AG10803 (cell line): ENCODE measurements at regions not wholly inside any gene's neighbourhood (a gene's known extent, or its start where the extent isn't known, plus 50 kb on each side); places are given as distances from the start of the nearest gene placed in this dataset.

Experiments
- DNase-seq: peaks from one replicate; pipeline ENCODE4 v3.0.0; 2010; ENCODE audit warnings: low read depth
- H3K4me3 ChIP-seq: 2 replicates; pipeline ENCODE4 v1.5.1; 2011; ENCODE audit warnings: mild to moderate bottlenecking, low read length, control low read depth
- CTCF ChIP-seq: conservative IDR thresholded peaks from 2 replicates; pipeline ENCODE4 v1.5.1; 2011; ENCODE audit warnings: mild to moderate bottlenecking, low read length, control low read depth, inconsistent platforms

GRCh38 chr5:135177591-135177990 is 143.6 kb upstream of the PITX1 start:
- DNase-seq = no peak
- no peak overlapping the region for H3K4me3 ChIP-seq

GRCh38 chr5:135176991-135177390 is 143.0 kb upstream of the PITX1 start:
- TF ChIP-seq CTCF = no peak
- DNase-seq = no peak
- no peak overlapping the region for H3K4me3 ChIP-seq

More at GRCh38 chr5:135177591-135177990, 143.6 kb upstream of the PITX1 start:
- TF ChIP-seq CTCF = no peak

DNA sequence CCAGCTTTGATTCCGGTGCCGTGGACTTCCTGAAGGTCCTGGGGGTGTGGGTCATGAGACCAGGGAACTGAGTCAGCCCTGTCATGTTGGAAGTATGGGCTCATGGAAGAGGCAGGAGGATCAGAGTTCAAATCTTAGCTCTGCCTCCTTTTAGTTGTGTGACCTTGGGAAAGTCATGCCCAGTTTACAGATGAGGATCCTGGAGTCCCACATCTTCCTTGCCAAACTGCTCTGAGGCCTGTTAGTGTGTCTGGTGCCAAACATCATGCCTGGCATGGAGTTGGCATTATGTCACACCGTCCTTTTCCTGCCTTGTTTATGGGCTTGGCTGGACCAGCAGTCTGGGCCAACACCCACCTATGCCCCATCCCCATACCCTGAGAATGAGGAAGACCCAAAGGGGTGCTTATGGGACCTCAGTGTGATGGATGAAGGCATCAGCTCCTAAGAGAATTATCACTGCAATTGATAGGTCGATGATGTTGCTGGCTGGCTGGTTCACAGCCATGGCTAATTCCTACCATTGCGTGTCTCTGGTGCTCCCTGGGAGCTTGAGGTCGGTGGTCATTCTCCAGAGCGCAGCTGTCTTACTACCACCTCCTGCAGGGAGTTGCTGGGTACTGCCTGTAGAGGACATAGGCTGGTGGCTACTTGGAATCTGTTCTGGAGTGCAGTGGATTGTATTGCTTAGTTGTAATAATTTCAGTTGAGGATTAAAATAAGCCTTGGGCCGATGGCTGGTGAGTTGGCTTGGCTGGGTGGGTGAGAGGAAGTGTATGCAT is 140.5 kb upstream of the PITX1 start:
- no peak for DNase-seq
- H3K4me3 ChIP-seq = no peak overlapping the region
- TF ChIP-seq CTCF = no peak; the same call in 1 of the 2 replicates

DNA sequence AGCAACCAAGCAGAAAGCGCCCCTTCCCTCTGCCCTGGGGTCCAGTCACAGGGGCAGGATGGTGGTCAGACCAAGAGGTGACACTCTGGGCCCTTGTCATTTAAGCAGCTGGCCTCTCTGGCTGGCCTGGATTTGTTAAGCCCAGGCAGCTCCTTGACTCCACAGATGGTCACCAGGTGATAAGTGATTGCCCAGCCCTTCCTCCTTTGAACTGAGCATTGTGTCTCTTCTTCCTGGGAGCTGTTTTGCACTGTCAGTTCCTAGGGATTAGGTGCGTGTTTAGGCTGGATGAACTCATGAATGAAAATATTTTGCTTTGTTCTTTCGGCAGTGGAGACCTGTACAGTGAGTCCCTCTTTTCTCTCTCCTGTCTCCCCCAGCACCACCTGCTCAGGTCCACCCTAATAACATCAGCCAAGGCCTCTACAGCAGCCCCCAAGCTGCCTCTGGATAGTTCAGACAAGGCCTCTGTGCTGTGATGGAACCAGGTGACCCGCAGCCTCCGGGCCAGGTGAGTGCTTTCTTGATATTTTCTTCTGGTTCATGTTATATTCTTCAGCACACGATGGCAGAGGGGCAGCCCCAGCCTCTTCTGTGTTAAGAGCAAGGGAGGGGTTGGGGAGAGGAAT is 139.7 kb upstream of the PITX1 start:
- no peak for DNase-seq
- no peak overlapping the region for H3K4me3 ChIP-seq
- TF ChIP-seq CTCF = no peak

DNA sequence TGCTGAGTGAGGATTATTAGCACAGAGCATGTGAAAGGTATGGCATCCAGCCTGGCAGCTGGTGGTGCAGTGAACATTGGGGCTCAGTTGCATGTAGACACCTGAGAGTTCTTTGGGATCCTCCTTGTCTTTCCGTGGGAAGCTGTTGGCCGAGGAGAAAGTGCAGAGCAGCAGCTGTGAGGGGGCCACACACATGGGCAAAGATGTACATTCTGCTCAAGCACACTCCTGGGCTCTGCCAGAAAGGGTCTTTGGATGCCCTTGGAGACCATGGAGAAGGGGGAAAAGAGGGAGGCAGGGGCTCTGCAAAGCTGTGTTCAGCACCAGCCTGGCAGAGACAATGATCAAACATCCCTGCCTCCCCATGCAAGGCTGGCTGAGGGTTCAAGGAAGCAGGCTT is 138.7 kb upstream of the PITX1 start:
- no peak for TF ChIP-seq CTCF
- H3K4me3 ChIP-seq = no peak overlapping the region
- no peak for DNase-seq

DNA sequence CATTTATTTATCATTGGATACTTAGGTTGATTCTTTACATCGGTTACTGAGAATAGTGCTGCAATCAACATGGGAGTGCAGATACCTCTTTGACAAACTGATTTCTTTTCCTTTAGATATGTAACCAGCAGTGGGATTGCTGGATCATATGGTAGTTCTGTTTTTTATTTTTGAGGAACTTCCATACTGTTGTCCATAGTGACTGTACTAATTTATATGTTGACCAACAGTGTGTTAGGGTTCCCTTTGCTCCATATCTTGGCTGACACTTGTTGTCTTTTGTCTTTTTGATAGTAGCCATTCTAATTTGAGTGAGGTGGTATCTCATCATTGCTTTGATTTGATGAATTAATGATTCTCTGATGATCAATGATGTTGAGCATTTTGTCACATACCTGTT is 137.3 kb upstream of the PITX1 start:
- H3K4me3 ChIP-seq = no peak overlapping the region
- no peak for TF ChIP-seq CTCF

DNA sequence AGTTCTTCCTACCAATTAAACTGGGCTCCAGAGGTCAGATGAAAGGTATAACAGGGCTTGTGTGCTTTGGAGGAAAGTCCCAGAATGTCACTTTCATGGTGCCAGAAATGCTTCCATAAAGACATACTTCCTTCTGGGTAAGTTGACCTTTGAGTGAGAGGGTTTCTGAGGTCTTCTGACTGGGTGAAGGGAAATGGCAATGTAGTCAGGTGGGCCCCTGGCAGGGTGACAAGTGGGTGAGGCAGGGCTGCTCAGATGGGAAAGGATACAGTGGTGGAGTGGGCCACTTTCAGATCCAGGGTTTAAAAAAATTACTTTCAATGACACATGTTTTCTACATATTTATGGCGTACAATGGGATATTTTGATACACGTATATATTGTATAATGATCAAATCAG is 136.5 kb upstream of the PITX1 start:
- no peak overlapping the region for H3K4me3 ChIP-seq
- DNase-seq = no peak
- no peak for TF ChIP-seq CTCF

More for the DNA sequence above, 137.3 kb upstream of the PITX1 start:
- DNase-seq = no peak
